ENCODE measurements at regions not wholly inside any gene's neighbourhood (a gene's known extent, or its start where the extent isn't known, plus 50 kb on each side); places are given as distances from the start of the nearest gene placed in this dataset.

DNA sequence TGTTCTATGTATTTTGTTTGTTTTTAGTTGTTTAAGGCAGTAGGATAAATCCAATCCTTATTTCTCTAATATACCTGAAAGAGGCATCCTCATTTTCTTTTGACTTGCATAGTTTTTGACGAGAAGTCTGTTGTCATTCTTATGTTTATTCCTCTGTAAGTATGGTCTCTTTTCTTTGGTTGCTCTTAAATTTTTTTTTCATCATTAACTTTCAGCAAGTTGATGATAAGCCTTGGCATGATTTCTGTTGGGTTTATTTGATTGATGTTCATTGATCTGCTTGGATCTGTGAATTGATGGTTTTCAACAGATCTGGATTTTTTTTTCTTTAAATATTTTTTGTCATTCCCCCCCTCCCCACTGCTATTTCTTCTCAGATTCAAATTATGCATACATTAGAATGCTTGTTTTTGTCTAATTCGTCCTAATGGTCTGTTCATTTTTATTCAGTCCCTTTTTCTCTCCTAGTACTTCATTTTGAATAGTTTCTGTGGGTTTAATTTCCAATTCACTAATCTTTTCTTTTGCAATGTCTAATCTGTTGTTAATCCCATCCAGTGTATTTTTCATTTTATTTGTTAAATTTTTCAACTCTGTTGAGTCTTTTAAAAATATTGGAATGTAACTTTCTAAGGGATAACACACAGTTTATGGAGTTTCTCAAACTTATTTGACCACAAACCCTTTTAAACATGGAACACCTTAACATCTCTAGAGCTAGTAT is 495.9 kb downstream of the CSNK1G3 start:
- TF ChIP-seq, protein P1, sequence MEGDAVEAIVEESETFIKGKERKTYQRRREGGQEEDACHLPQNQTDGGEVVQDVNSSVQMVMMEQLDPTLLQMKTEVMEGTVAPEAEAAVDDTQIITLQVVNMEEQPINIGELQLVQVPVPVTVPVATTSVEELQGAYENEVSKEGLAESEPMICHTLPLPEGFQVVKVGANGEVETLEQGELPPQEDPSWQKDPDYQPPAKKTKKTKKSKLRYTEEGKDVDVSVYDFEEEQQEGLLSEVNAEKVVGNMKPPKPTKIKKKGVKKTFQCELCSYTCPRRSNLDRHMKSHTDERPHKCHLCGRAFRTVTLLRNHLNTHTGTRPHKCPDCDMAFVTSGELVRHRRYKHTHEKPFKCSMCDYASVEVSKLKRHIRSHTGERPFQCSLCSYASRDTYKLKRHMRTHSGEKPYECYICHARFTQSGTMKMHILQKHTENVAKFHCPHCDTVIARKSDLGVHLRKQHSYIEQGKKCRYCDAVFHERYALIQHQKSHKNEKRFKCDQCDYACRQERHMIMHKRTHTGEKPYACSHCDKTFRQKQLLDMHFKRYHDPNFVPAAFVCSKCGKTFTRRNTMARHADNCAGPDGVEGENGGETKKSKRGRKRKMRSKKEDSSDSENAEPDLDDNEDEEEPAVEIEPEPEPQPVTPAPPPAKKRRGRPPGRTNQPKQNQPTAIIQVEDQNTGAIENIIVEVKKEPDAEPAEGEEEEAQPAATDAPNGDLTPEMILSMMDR (IDR thresholded peaks at IDR 0.05; ENCODE audit: low read depth, low read length, missing control alignments): no peak
- in situ Hi-C loops (cut with HindIII; ENCODE audit: low sequenced_read_pairs): no loop called here

DNA sequence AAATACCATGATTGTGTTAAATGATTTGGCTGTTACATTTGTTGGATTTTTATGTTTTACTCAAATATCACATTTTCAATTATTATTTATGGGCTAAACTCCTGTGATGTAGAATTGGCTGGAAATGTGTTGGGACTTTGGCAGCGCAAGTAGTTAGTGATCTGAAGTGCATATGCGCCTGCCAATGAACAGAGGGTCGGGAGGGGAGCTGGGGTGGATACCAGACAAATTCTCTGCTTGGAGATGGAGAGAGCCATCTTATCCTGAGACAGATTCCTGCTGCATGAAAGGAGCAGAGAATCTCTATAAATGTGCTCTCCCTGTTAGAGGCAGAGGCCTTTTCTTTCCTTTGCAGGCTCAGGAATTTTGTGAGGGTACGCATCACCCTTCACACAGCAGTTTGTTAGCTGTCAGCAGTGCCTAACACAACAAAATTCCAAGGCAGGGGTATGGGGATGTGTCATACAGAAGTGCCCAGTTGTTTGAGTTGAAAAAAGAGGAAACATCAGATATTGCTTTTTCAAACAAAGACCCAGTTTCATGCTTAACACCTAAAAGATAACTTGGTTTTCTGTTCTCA is 489.1 kb downstream of the CSNK1G3 start:
- no peak for DNase-seq (ENCODE audit: low read depth)
- no peak overlapping the region for H3K4me3 ChIP-seq (ENCODE audit: low read depth, low read length)
- TF ChIP-seq, protein P1 (IDR thresholded peaks at IDR 0.05; ENCODE audit: low read depth, low read length, missing control alignments): no peak
- in situ Hi-C loops (cut with HindIII; ENCODE audit: low sequenced_read_pairs): no loop called here

More for the DNA sequence above, 495.9 kb downstream of the CSNK1G3 start:
- DNase-seq (ENCODE audit: low read depth): no peak
- no peak overlapping the region for H3K4me3 ChIP-seq (ENCODE audit: low read depth, low read length)

DNA sequence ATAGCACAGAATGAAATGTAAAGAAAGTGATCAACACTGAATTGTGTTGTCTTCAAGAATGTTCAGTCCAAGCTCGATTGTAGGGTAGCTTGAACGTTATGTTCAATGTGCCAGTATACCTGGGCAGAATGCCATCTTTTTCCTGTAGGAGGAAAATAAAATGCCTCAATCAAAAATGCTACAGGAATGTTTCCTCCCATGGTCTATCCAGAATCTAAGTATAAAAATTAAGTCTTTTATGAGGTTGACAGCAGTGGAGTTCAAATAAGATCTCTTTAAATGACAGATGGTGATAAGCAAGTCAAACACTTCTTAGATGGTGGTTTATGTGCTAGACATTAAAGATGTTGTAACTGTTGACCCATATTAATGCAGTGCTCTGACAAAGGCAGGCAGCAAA is 488.6 kb downstream of the CSNK1G3 start:
- DNase-seq (ENCODE audit: low read depth): no peak
- no peak overlapping the region for H3K4me3 ChIP-seq (ENCODE audit: low read depth, low read length)
- in situ Hi-C loops (cut with HindIII; ENCODE audit: low sequenced_read_pairs): no loop called here
- TF ChIP-seq, protein P1 (IDR thresholded peaks at IDR 0.05; ENCODE audit: low read depth, low read length, missing control alignments): no peak

DNA sequence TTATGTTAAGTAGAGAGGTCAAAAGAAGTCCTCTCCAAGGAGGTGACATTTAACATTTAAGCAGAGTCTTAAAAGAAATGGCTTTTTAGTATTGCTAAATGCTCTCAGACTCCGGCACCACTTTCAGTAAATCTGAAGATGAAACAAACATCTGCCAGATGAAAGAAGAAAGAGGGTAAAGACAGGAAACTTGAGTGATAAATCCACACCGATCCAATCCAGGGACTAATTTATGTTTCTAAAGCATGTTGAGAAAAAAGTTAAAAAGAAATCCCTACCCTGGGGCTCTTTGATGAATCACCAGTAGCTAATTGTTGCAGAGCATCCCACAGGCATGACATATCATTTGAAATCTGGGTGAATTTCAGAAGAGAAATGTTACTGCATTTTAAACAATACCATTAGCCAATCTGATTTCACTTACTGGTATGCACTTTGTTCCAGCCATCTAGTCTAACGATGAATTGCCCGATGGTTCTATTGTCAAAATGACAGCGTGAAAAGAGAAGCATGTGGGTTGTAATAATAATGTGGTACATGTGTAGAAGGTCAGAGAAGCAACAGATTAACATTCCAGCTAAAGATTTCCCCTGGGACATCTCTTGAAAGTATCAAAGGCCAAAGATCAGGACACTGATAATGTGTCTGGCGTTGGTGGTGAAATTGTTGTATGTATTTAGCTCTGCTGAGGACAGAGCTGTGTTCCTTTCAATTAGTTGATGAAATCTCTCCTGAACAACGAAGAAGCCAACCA is 485.7 kb downstream of the CSNK1G3 start:
- in situ Hi-C loops (cut with HindIII; ENCODE audit: low sequenced_read_pairs): no loop called here
- TF ChIP-seq, protein P1 (IDR thresholded peaks at IDR 0.05; ENCODE audit: low read depth, low read length, missing control alignments): no peak
- DNase-seq (ENCODE audit: low read depth): peak; percentile 73
- H3K4me3 ChIP-seq (ENCODE audit: low read depth, low read length): no peak overlapping the region

DNA sequence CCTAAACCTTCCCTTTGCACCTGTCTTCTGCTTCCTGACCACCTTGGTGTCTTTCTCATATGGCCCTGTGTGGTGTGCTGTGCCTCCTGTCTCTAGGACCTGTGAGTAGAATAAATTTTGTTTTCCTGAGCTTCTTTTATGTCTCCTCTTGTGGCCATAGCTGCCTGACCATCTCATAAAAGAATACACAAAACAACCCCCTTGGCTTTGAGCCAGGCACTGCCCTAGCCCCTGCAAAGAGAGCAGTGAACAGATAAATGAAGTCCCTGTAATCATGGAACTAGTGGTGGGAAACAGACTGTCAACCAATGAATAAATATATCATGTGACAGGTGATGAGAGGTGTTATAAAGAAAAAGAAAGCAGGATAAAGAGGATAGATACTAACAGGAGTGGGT is 485.1 kb downstream of the CSNK1G3 start:
- in situ Hi-C loops (cut with HindIII; ENCODE audit: low sequenced_read_pairs): no loop called here
- TF ChIP-seq, protein P1 (IDR thresholded peaks at IDR 0.05; ENCODE audit: low read depth, low read length, missing control alignments): no peak
- no peak for DNase-seq (ENCODE audit: low read depth)
- H3K4me3 ChIP-seq (ENCODE audit: low read depth, low read length): no peak overlapping the region

DNA sequence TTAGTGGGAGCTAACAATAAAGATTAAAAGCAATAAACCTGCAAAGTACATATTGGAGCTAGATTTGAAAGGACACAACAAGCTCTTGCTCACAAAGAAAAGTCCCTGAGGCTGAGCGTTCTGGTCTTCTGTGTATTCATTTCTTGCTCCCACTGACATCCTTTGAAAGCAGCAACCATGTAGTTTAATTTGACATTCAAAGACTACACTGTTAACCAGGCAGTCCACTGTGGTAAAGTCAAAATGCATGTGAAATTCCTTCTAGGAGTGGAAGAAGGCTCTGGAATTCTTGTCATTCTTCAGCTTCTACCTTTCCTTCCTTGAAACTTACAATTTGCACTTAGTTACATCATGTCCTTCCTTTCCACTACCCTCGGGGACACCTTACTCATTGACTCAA is 480.7 kb downstream of the CSNK1G3 start:
- in situ Hi-C loops (cut with HindIII; ENCODE audit: low sequenced_read_pairs): no loop called here
- TF ChIP-seq, protein P1 (IDR thresholded peaks at IDR 0.05; ENCODE audit: low read depth, low read length, missing control alignments): no peak
- H3K4me3 ChIP-seq (ENCODE audit: low read depth, low read length): no peak overlapping the region
- no peak for DNase-seq (ENCODE audit: low read depth)
